GM23338 (cell line): ENCODE measurements at regions not wholly inside any gene's neighbourhood (a gene's known extent, or its start where the extent isn't known, plus 50 kb on each side); places are given as distances from the start of the nearest gene placed in this dataset.

Experiments
- ATAC-seq: fragments of 200-7000 bp; cut with Tn5 transposase; 3 replicates; pipeline ENCODE4 v1.9.1; 2020
- DNase-seq: peaks from one replicate; pipeline ENCODE4 v3.0.0-alpha.2; 2015; ENCODE audit warnings: low spot score
- H2AFZ ChIP-seq: fragments of 200-600 bp; sonication (generic); 2 replicates; pipeline ENCODE4 v1.8.0; 2016; ENCODE audit warnings: antibody characterized with exemption, mild to moderate bottlenecking, moderate library complexity
- H3F3A ChIP-seq: fragments of 200-600 bp; sonication (generic); replicated peaks from 2 replicates; pipeline ENCODE4 v1.8.0; 2017; ENCODE audit warnings: antibody characterized with exemption, mixed run types, low read depth
- H3K27ac ChIP-seq: fragments of 200-600 bp; sonication (generic); 2 replicates; pipeline ENCODE4 v1.6.1; 2016; ENCODE audit warnings: low read depth
- H3K27me3 ChIP-seq: fragments of 200-600 bp; sonication (generic); 2 replicates; pipeline ENCODE4 v1.8.0; 2016; ENCODE audit warnings: mild to moderate bottlenecking, mixed run types, moderate library complexity; ENCODE audit not compliant: insufficient read depth
- H3K36me3 ChIP-seq: fragments of 200-600 bp; sonication (generic); 2 replicates; pipeline ENCODE4 v1.8.0; 2016; ENCODE audit warnings: mild to moderate bottlenecking; ENCODE audit not compliant: insufficient read depth
- H3K4me1 ChIP-seq: fragments of 200-600 bp; sonication (generic); 2 replicates; pipeline ENCODE4 v1.8.0; 2016; ENCODE audit warnings: mild to moderate bottlenecking, moderate library complexity; ENCODE audit not compliant: insufficient read depth
- H3K4me2 ChIP-seq: fragments of 200-600 bp; sonication (generic); 2 replicates; pipeline ENCODE4 v1.7.1; 2017; ENCODE audit warnings: mixed run types
- H3K4me3 ChIP-seq: fragments of 200-600 bp; sonication (generic); 2 replicates; pipeline ENCODE4 v1.6.1; 2016; ENCODE audit warnings: mixed run types
- H3K79me2 ChIP-seq: fragments of 200-600 bp; sonication (generic); replicated peaks from 2 replicates; pipeline ENCODE4 v1.8.0; 2017; ENCODE audit warnings: mild to moderate bottlenecking; ENCODE audit not compliant: insufficient read depth
- H3K9me2 ChIP-seq: fragments of 200-600 bp; sonication (generic); 2 replicates; pipeline ENCODE4 v1.8.0; 2017; ENCODE audit not compliant: insufficient read depth
- H4K20me1 ChIP-seq: fragments of 200-600 bp; sonication (generic); replicated peaks from 2 replicates; pipeline ENCODE4 v1.8.0; 2017; ENCODE audit warnings: mild to moderate bottlenecking; ENCODE audit not compliant: insufficient read depth
- H3K27ac Mint-ChIP-seq: 2 replicates; pipeline ENCODE4 v1.8.0; 2020; ENCODE audit warnings: inconsistent platforms, mild to moderate bottlenecking, moderate library complexity, mixed read lengths
- H3K27me3 Mint-ChIP-seq: 3 replicates; pipeline ENCODE4 v1.8.0; 2022; ENCODE audit warnings: low read depth, mild to moderate bottlenecking, moderate library complexity, mixed read lengths, inconsistent platforms; ENCODE audit not compliant: insufficient read depth, poor library complexity
- H3K36me3 Mint-ChIP-seq: 3 replicates; pipeline ENCODE4 v1.8.0; 2021; ENCODE audit warnings: low read depth, mild to moderate bottlenecking, inconsistent platforms, moderate library complexity, mixed read lengths
- H3K4me1 Mint-ChIP-seq: 3 replicates; pipeline ENCODE4 v1.8.0; 2020; ENCODE audit warnings: mild to moderate bottlenecking, inconsistent platforms, mixed read lengths
- H3K4me3 Mint-ChIP-seq: 3 replicates; pipeline ENCODE4 v1.8.0; 2021; ENCODE audit warnings: moderate library complexity, mild to moderate bottlenecking, inconsistent platforms, mixed read lengths
- H3K9me3 Mint-ChIP-seq: 3 replicates; pipeline ENCODE4 v1.8.0; 2020; ENCODE audit warnings: moderate library complexity, mild to moderate bottlenecking, inconsistent platforms, mixed read lengths
- CREB1 ChIP-seq: fragments of 250-450 bp; sonication (Bioruptor Pico); IDR thresholded peaks from 2 replicates; pipeline ENCODE4 v1.5.0; 2020; ENCODE audit warnings: low read depth, mild to moderate bottlenecking, moderate library complexity
- EZH2 ChIP-seq: fragments of 200-600 bp; sonication (generic); IDR thresholded peaks from one replicate; pipeline ENCODE4 v1.8.0; 2017; ENCODE audit warnings: antibody characterized with exemption, mild to moderate bottlenecking, low read depth; ENCODE audit not compliant: unreplicated experiment
- EZH2phosphoT487 ChIP-seq: fragments of 200-600 bp; sonication (generic); IDR thresholded peaks from one replicate; pipeline ENCODE4 v1.8.1; 2018; ENCODE audit warnings: antibody characterized with exemption; ENCODE audit not compliant: unreplicated experiment
- JUNB ChIP-seq: IDR thresholded peaks from one replicate; pipeline ENCODE4 v1.6.1; 2016; ENCODE audit warnings: antibody characterized with exemption; ENCODE audit not compliant: unreplicated experiment
- NANOG ChIP-seq: IDR thresholded peaks from 2 replicates; pipeline ENCODE4 v1.6.1; 2016; ENCODE audit warnings: antibody characterized with exemption, borderline replicate concordance
- POLR2AphosphoS5 ChIP-seq: IDR thresholded peaks from 2 replicates; pipeline ENCODE4 v1.6.1; 2016; ENCODE audit warnings: antibody characterized with exemption, low read depth
- REST ChIP-seq: IDR thresholded peaks from one replicate; pipeline ENCODE4 v1.6.1; 2018; ENCODE audit warnings: antibody characterized with exemption; ENCODE audit not compliant: unreplicated experiment
- STAT1 ChIP-seq: IDR thresholded peaks from one replicate; pipeline ENCODE4 v1.6.1; 2016; ENCODE audit warnings: antibody characterized with exemption; ENCODE audit not compliant: unreplicated experiment
- ZNF114 ChIP-seq: fragments of 250-450 bp; sonication (Bioruptor Pico); IDR thresholded peaks from 2 replicates; pipeline ENCODE4 v1.5.0; 2020; ENCODE audit warnings: mild to moderate bottlenecking, moderate library complexity
- ZNF331 ChIP-seq: fragments of 250-450 bp; sonication (Bioruptor Pico); IDR thresholded peaks from 2 replicates; pipeline ENCODE4 v1.5.0; 2020; ENCODE audit warnings: low read depth, mild to moderate bottlenecking, moderate library complexity
- TF ChIP-seq, protein P1 (sequence below): IDR thresholded peaks from 2 replicates; pipeline ENCODE4 v1.6.1; 2016; ENCODE audit warnings: antibody characterized with exemption
- TF ChIP-seq, protein P2 (sequence below), 2 experiments: fragments of 200-600 bp in 1 of 2; sonication (generic) in 1 of 2; conservative IDR thresholded peaks; 2 replicates each; pipeline versions ENCODE4 v1.5.1 to v1.6.1; 2016 to 2017; ENCODE audit warnings: antibody characterized with exemption in 2 of 2, low read depth in 2 of 2, mild to moderate bottlenecking in 2 of 2, moderate library complexity in 1 of 2
- TF ChIP-seq, protein P3 (sequence below): fragments of 250-450 bp; sonication (Bioruptor Pico); IDR thresholded peaks from 2 replicates; pipeline ENCODE4 v1.5.0; 2020; ENCODE audit warnings: mild to moderate bottlenecking, moderate library complexity

DNA sequence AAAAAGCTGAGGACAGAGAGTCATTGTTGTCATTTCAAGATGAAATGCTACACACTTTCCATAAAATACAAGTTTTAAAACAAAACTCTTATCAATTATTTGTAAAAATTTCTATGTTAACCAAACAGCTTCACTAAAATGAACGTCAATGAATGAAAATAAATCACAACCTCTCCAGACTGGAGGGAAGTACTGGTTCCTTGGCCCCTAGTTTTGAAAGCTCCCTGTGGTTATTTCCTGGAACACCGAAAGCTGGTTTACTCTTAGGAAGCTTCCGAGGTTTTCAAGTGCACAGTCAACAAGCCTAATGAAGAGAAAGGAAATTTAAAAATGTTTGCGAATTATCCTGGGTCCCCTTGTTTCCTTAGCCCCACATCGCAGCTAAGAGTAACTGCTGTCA, 191.1 kb upstream of the TTC29 start:
- no peaks in the 10 kb centered on the region; the same call in 1 of the 2 replicates for H4K20me1 ChIP-seq
- Mint-ChIP-seq H3K4me3 (no peak overlapping the region), H3K9me3 (no peaks in the 10 kb centered on the region; the same call in 2 of the 3 replicates), H3K27ac (no peak overlapping the region), H3K36me3 (no peaks in the 10 kb centered on the region), H3K4me1 (peaks cover 7% of the 10 kb centered on the region), H3K27me3 (peaks cover 5% of the 10 kb centered on the region)
- H3K79me2 ChIP-seq: no peaks in the 10 kb centered on the region
- no peaks in the 10 kb centered on the region for H3K36me3 ChIP-seq
- H2AFZ ChIP-seq: peak overlapping the region; percentile 43; the same call in 1 of the 2 replicates
- H3K27ac ChIP-seq: no peak overlapping the region
- H3K4me3 ChIP-seq: no peak overlapping the region
- DNase-seq (no peak), ATAC-seq (no peak)
- H3K4me2 ChIP-seq: no peak overlapping the region
- no peaks in the 10 kb centered on the region for H3K4me1 ChIP-seq
- no peak for TF ChIP-seq POLR2AphosphoS5
- TF ChIP-seq NANOG: no peak
- TF ChIP-seq, protein P1, sequence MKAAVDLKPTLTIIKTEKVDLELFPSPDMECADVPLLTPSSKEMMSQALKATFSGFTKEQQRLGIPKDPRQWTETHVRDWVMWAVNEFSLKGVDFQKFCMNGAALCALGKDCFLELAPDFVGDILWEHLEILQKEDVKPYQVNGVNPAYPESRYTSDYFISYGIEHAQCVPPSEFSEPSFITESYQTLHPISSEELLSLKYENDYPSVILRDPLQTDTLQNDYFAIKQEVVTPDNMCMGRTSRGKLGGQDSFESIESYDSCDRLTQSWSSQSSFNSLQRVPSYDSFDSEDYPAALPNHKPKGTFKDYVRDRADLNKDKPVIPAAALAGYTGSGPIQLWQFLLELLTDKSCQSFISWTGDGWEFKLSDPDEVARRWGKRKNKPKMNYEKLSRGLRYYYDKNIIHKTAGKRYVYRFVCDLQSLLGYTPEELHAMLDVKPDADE: no peak
- TF ChIP-seq, protein P2, sequence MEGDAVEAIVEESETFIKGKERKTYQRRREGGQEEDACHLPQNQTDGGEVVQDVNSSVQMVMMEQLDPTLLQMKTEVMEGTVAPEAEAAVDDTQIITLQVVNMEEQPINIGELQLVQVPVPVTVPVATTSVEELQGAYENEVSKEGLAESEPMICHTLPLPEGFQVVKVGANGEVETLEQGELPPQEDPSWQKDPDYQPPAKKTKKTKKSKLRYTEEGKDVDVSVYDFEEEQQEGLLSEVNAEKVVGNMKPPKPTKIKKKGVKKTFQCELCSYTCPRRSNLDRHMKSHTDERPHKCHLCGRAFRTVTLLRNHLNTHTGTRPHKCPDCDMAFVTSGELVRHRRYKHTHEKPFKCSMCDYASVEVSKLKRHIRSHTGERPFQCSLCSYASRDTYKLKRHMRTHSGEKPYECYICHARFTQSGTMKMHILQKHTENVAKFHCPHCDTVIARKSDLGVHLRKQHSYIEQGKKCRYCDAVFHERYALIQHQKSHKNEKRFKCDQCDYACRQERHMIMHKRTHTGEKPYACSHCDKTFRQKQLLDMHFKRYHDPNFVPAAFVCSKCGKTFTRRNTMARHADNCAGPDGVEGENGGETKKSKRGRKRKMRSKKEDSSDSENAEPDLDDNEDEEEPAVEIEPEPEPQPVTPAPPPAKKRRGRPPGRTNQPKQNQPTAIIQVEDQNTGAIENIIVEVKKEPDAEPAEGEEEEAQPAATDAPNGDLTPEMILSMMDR (conservative IDR thresholded peaks at IDR 0.05; ENCODE audit: low read depth in 2 of 2): no peak
- TF ChIP-seq ZNF114: no peak
- no peak for TF ChIP-seq REST
- TF ChIP-seq CREB1 (CRISPR knock-in tag): no peak
- TF ChIP-seq ZNF331: no peak
- TF ChIP-seq, protein P3, sequence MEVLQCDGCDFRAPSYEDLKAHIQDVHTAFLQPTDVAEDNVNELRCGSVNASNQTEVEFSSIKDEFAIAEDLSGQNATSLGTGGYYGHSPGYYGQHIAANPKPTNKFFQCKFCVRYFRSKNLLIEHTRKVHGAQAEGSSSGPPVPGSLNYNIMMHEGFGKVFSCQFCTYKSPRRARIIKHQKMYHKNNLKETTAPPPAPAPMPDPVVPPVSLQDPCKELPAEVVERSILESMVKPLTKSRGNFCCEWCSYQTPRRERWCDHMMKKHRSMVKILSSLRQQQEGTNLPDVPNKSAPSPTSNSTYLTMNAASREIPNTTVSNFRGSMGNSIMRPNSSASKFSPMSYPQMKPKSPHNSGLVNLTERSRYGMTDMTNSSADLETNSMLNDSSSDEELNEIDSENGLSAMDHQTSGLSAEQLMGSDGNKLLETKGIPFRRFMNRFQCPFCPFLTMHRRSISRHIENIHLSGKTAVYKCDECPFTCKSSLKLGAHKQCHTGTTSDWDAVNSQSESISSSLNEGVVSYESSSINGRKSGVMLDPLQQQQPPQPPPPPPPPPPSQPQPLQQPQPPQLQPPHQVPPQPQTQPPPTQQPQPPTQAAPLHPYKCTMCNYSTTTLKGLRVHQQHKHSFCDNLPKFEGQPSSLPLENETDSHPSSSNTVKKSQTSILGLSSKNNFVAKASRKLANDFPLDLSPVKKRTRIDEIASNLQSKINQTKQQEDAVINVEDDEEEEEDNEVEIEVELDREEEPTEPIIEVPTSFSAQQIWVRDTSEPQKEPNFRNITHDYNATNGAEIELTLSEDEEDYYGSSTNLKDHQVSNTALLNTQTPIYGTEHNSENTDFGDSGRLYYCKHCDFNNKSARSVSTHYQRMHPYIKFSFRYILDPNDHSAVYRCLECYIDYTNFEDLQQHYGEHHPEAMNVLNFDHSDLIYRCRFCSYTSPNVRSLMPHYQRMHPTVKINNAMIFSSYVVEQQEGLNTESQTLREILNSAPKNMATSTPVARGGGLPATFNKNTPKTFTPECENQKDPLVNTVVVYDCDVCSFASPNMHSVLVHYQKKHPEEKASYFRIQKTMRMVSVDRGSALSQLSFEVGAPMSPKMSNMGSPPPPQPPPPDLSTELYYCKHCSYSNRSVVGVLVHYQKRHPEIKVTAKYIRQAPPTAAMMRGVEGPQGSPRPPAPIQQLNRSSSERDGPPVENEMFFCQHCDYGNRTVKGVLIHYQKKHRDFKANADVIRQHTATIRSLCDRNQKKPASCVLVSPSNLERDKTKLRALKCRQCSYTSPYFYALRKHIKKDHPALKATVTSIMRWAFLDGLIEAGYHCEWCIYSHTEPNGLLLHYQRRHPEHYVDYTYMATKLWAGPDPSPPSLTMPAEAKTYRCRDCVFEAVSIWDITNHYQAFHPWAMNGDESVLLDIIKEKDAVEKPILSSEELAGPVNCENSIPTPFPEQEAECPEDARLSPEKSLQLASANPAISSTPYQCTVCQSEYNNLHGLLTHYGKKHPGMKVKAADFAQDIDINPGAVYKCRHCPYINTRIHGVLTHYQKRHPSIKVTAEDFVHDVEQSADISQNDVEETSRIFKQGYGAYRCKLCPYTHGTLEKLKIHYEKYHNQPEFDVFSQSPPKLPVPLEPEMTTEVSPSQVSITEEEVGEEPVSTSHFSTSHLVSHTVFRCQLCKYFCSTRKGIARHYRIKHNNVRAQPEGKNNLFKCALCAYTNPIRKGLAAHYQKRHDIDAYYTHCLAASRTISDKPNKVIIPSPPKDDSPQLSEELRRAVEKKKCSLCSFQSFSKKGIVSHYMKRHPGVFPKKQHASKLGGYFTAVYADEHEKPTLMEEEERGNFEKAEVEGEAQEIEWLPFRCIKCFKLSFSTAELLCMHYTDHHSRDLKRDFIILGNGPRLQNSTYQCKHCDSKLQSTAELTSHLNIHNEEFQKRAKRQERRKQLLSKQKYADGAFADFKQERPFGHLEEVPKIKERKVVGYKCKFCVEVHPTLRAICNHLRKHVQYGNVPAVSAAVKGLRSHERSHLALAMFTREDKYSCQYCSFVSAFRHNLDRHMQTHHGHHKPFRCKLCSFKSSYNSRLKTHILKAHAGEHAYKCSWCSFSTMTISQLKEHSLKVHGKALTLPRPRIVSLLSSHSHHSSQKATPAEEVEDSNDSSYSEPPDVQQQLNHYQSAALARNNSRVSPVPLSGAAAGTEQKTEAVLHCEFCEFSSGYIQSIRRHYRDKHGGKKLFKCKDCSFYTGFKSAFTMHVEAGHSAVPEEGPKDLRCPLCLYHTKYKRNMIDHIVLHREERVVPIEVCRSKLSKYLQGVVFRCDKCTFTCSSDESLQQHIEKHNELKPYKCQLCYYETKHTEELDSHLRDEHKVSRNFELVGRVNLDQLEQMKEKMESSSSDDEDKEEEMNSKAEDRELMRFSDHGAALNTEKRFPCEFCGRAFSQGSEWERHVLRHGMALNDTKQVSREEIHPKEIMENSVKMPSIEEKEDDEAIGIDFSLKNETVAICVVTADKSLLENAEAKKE (CRISPR knock-in tag): no peak
- TF ChIP-seq EZH2: no peak
- no peak for TF ChIP-seq EZH2phosphoT487
- TF ChIP-seq STAT1: no peak
- TF ChIP-seq JUNB: no peak
- H3F3A ChIP-seq: no peaks in the 10 kb centered on the region
- H3K9me2 ChIP-seq: 0 out of 2 replicates have a peak, but pooled peaks cover 3% of the 10 kb centered on the region
- no peaks in the 10 kb centered on the region for H3K27me3 ChIP-seq
